Stimulated activated CD4-positive, alpha-beta T cell treated with anti-CD3 and anti-CD28 coated beads, Interleukin-2, amount 100 ng/mL, for 48 hours (primary cell): ENCODE measurements at regions not wholly inside any gene's neighbourhood (a gene's known extent, or its start where the extent isn't known, plus 50 kb on each side); places are given as distances from the start of the nearest gene placed in this dataset.
"Not testable (repeated sequence)": the region's sequence is repeated elsewhere in the genome, so short reads cannot be mapped to it uniquely, and the experiment has no call there.

Experiments
- DNase-seq, 2 donors: peaks; one replicate each; pipeline ENCODE4 v3.0.0-alpha.2; 2020

- DNase-seq, result no peak
Measured at GRCh38 chr3:107130089-107130700, 247.0 kb upstream of the CCDC54 start.

- DNase-seq, result no peak
Measured at GRCh38 chr3:107132674-107133073, 244.6 kb upstream of the CCDC54 start.

- no peak for DNase-seq
Measured at GRCh38 chr3:107133891-107134290, 243.3 kb upstream of the CCDC54 start.

- DNase-seq, result no peak
Measured at GRCh38 chr3:107142171-107142570, 235.1 kb upstream of the CCDC54 start.

GRCh38 chr3:107142786-107143575, 234.3 kb upstream of the CCDC54 start:
- no peak for DNase-seq

GRCh38 chr3:107150675-107151074, 226.6 kb upstream of the CCDC54 start:
- DNase-seq, result no peak

- no peak for DNase-seq
Measured at GRCh38 chr3:107153981-107154380, 223.3 kb upstream of the CCDC54 start.

- DNase-seq, result no peak
Measured at GRCh38 chr3:107172411-107172810, 204.8 kb upstream of the CCDC54 start.

- no peak for DNase-seq
Measured at GRCh38 chr3:107184375-107184774, 192.9 kb upstream of the CCDC54 start.

GRCh38 chr3:107188262-107188661, 189.0 kb upstream of the CCDC54 start:
- DNase-seq, result no peak

GRCh38 chr3:107189158-107189791, 188.0 kb upstream of the CCDC54 start:
- DNase-seq, result no peak

GRCh38 chr3:107193116-107193515, 184.1 kb upstream of the CCDC54 start:
- no peak for DNase-seq

GRCh38 chr3:107198581-107199181, 178.6 kb upstream of the CCDC54 start:
- DNase-seq, result no peak

- no peak for DNase-seq
Measured at GRCh38 chr3:107201146-107201545, 176.1 kb upstream of the CCDC54 start.

- DNase-seq, result not testable (repeated sequence)
Measured at GRCh38 chr3:107202885-107203284, 174.4 kb upstream of the CCDC54 start.

- DNase-seq, result no peak
Measured at GRCh38 chr3:107204121-107204520, 173.1 kb upstream of the CCDC54 start.

GRCh38 chr3:107205358-107205757, 171.9 kb upstream of the CCDC54 start:
- DNase-seq, result no peak

- DNase-seq, result peak in 1 of 2 donors; percentile 1
Measured at GRCh38 chr3:107206141-107206540, 171.1 kb upstream of the CCDC54 start.

GRCh38 chr3:107206945-107207344, 170.3 kb upstream of the CCDC54 start:
- DNase-seq, result no peak

GRCh38 chr3:107208100-107208499, 169.1 kb upstream of the CCDC54 start:
- no peak for DNase-seq

- no peak for DNase-seq
Measured at GRCh38 chr3:107208796-107209195, 168.4 kb upstream of the CCDC54 start.

GRCh38 chr3:107209302-107209990, 167.8 kb upstream of the CCDC54 start:
- DNase-seq, result no peak

GRCh38 chr3:107211608-107212007, 165.6 kb upstream of the CCDC54 start:
- no peak for DNase-seq
